ENCODE measurements at regions not wholly inside any gene's neighbourhood (a gene's known extent, or its start where the extent isn't known, plus 50 kb on each side); places are given as distances from the start of the nearest gene placed in this dataset.

DNA sequence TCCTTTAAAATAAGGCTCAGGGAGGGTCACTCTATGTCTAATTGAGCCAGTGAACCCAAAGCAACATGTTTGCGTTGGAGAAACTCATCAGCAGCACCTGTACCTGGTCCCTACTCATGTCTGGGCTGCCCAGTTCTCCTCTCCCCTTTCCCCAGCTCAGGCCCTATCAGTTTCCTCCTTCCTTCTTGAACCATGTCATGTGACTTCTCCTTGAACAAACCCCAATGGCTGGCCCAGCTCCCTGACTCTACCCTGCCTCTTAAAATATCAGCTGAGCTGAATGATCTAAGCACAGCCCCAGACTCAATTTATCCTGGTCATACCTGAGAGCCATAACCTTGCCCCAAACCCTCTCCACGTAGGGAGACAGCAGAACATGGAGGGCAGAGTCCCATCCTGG, 290.9 kb downstream of the LPIN1 start:
- no peaks in the 10 kb centered on the region for H3K9me3 ChIP-seq
- DNase-seq (ENCODE audit: low spot score in 2 of 2) = no peak

DNA sequence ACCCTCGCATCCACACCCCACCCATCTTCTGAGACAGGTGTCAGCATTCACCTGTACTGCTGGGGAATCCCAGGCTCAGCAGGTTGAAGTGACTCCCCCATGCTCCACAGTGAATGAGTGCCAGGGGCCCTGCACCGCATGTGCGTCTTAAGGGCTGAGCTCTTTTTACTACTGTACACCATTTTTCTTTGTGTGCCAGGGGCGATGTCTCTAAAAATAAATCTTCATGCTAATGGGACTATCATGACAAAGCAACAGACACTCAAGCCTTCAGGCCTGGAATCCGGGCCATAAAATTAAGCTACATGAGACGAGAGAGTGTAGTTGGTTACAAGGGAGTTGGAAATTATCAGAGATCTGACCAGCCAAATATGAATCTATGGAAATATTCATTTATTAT, 294.8 kb downstream of the LPIN1 start:
- H3K27me3 ChIP-seq (ENCODE audit: low read depth) = no peaks in the 10 kb centered on the region
- no peaks in the 10 kb centered on the region for H3K4me1 ChIP-seq
- DNase-seq (ENCODE audit: low spot score in 2 of 2) = no peak

More for the DNA sequence above, 290.9 kb downstream of the LPIN1 start:
- Histone ChIP-seq H3K36me3 (replicated peaks) (no peaks in the 10 kb centered on the region), H3K4me1 (no peaks in the 10 kb centered on the region), H3K4me3 (no peak overlapping the region), H3K27me3 (ENCODE audit: low read depth) (no peaks in the 10 kb centered on the region)
- in situ Hi-C loops (cut with MboI; ENCODE audit: low sequenced_read_pairs) = no loop called here

DNA sequence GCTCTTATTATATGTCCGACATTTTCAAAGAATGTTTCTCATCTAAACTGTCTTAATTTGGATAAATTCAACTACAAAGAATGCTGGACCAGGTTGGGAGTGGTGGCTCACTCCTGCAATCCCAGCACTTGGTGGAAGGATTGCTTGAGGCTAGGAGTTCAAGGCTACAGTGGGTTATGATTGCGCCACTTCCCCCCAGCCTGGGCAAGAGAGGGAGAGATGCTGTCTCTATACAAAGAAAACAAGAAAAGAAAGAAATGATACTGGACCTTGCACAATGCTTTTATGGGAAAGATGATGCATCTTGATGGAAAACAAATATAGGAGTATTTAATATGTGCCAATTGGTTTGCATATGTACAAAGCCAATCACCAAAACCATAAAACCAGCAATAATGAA, 296.7 kb downstream of the LPIN1 start:
- H3K9me3 ChIP-seq = no peaks in the 10 kb centered on the region
- H3K27me3 ChIP-seq (ENCODE audit: low read depth) = no peaks in the 10 kb centered on the region
- no peaks in the 10 kb centered on the region for H3K36me3 ChIP-seq (replicated peaks)
- no peak overlapping the region for H3K4me3 ChIP-seq
- in situ Hi-C loops (cut with MboI; ENCODE audit: low sequenced_read_pairs) = no loop called here
- no peaks in the 10 kb centered on the region for H3K4me1 ChIP-seq
- no peak for DNase-seq (ENCODE audit: low spot score in 2 of 2)

More for the DNA sequence above, 294.8 kb downstream of the LPIN1 start:
- no peak overlapping the region for H3K4me3 ChIP-seq
- in situ Hi-C loops (cut with MboI; ENCODE audit: low sequenced_read_pairs) = no loop called here
- no peaks in the 10 kb centered on the region for H3K36me3 ChIP-seq (replicated peaks)
- no peaks in the 10 kb centered on the region for H3K9me3 ChIP-seq

DNA sequence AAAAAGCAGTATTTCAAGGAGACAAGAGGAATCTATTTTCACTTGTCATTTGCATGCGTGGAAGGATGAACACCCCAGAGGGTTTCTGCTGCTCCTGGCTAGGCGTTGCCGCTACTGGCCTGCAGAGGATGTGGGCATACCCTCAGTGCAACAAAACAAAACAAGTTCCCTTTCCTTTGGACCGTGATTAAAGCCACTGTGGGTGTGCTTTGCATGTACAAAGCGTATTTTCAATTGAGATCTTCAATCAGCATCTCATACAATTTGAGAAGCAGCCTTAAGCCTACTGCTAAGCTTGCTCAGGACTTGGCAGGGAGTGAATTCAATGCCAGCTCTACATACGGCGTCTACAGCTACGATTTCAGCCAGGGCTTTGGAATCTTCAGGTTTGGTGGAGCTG, 298.4 kb downstream of the LPIN1 start:
- no peaks in the 10 kb centered on the region for H3K27me3 ChIP-seq (ENCODE audit: low read depth)
- H3K36me3 ChIP-seq (replicated peaks) = no peaks in the 10 kb centered on the region
- DNase-seq (ENCODE audit: low spot score in 2 of 2) = no peak
- in situ Hi-C loops (cut with MboI; ENCODE audit: low sequenced_read_pairs) = no loop called here
- no peak overlapping the region for H3K4me3 ChIP-seq
- H3K9me3 ChIP-seq = no peaks in the 10 kb centered on the region
- H3K4me1 ChIP-seq = no peaks in the 10 kb centered on the region

DNA sequence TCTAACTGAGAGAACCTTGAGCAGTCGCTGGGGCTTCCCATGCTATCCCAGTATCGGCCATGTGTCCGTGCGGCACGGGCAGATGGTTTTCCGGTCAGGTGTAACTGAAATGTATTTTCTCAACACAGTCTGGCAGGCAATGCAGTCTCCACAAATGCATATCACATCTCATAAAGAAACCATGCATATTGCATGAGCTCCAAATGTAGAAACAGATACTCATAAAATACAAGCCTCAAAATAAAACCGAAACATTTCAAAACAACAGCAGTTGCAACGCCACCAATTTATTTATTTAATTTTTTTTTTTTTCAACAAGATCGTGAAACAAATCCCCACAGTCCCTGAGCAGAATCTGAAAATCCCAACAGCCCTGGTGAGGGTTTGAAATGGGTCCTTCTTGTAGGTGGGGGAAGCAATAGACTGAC, 299.4 kb downstream of the LPIN1 start:
- Histone ChIP-seq H3K27me3 (ENCODE audit: low read depth) (no peaks in the 10 kb centered on the region), H3K4me1 (no peaks in the 10 kb centered on the region), H3K36me3 (replicated peaks) (no peaks in the 10 kb centered on the region), H3K9me3 (no peaks in the 10 kb centered on the region), H3K4me3 (no peak overlapping the region)
- in situ Hi-C loops (cut with MboI; ENCODE audit: low sequenced_read_pairs) = no loop called here
- DNase-seq (ENCODE audit: low spot score in 2 of 2) = no peak

DNA sequence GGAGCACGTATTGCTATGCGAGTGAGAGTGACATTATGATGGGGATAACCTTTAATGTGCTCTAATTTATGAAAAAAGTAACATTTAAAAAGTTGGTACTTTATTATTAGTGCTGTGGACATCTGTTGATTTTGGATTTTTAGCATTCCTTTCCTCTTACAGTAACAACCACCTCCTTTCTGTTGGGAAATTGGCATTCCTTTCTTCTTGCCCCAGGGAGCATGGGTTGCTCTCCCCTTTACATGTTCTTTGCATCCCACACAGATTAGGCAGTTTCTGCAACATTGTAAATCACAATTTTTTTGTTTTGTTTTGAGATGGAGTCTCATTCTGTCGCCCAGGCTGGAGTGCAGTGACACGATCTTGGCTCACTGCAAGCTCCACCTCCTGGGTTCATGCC, 300.2 kb downstream of the LPIN1 start:
- no peaks in the 10 kb centered on the region for H3K9me3 ChIP-seq
- in situ Hi-C loops (cut with MboI; ENCODE audit: low sequenced_read_pairs) = no loop called here
- no peak for DNase-seq (ENCODE audit: low spot score in 2 of 2)
- no peaks in the 10 kb centered on the region for H3K36me3 ChIP-seq (replicated peaks)
- H3K27me3 ChIP-seq (ENCODE audit: low read depth) = no peaks in the 10 kb centered on the region
- H3K4me3 ChIP-seq = no peak overlapping the region
- H3K4me1 ChIP-seq = no peaks in the 10 kb centered on the region

DNA sequence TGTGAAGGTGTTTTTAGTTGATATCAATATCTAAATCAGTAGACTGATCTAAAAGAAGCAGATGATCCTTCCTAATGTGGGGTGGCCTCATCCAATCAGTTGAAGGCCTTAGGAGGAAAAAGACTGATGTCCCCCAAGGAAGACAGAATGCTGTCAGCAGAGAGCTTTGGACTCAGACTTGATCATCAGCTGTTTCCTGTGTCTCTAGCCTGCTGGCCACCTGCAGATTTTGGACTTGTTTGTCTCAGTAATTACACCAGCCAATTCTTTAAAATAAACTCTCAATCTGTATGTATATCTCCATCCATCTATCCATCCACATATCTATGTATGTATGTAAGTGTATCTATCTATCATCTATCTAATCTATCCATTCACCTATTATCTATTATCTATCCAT, 301.3 kb downstream of the LPIN1 start:
- DNase-seq (ENCODE audit: low spot score in 2 of 2) = no peak
- Histone ChIP-seq H3K27me3 (ENCODE audit: low read depth) (no peaks in the 10 kb centered on the region), H3K36me3 (replicated peaks) (no peaks in the 10 kb centered on the region), H3K9me3 (no peaks in the 10 kb centered on the region), H3K4me3 (no peak overlapping the region), H3K4me1 (no peaks in the 10 kb centered on the region)
- in situ Hi-C loops (cut with MboI; ENCODE audit: low sequenced_read_pairs) = no loop called here

DNA sequence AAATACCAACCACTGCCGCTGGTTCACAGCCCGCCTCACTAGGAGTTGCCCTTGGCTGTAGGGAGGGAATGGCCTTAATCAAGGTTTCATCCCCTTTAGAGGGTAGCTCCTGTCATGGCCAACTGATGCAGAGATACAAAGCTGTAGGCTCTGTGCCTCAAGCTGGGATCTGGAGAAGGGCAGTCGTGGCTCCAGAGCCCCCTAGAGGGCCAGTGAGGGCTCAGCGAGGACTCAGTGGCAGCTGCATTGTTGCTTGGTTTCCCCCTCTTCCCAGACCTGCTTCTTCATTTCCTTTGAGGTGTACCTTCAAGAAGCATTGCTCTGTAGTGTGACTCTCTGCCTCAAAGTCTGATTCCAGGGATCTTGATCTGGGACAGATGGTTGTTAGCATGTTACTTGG, 302.1 kb downstream of the LPIN1 start:
- peak in 1 of 2 experiments; percentile 33 for DNase-seq (ENCODE audit: low spot score in 2 of 2)
- Histone ChIP-seq H3K27me3 (ENCODE audit: low read depth) (peaks cover 3% of the 10 kb centered on the region), H3K36me3 (replicated peaks) (no peaks in the 10 kb centered on the region), H3K4me1 (no peaks in the 10 kb centered on the region), H3K9me3 (no peaks in the 10 kb centered on the region), H3K4me3 (no peak overlapping the region)
- in situ Hi-C loops (cut with MboI; ENCODE audit: low sequenced_read_pairs) = no loop called here

DNA sequence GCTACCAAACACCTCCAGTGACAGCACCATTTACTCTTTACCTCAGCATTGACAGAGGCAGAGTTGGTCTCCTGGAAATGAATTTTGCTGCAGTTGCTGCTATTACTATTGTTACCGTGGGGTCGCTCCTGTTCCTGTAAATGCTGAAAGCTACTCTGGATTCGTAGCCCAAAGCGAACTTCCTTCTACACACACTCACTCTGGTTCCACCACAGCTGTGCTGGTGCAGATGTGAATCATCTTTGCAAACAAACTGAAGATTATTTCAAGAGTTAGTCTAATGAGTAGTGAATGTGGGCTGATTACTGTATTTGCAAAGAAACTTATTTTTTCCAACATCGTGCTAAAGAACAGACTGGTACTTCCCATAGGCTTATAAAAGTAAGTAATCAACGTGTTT, 304.0 kb downstream of the LPIN1 start:
- H3K36me3 ChIP-seq (replicated peaks) = no peaks in the 10 kb centered on the region
- no peaks in the 10 kb centered on the region for H3K9me3 ChIP-seq
- H3K4me3 ChIP-seq = no peak overlapping the region
- no peaks in the 10 kb centered on the region for H3K4me1 ChIP-seq
- in situ Hi-C loops (cut with MboI; ENCODE audit: low sequenced_read_pairs) = no loop called here
- H3K27me3 ChIP-seq (ENCODE audit: low read depth) = peaks cover 11% of the 10 kb centered on the region
- no peak for DNase-seq (ENCODE audit: low spot score in 2 of 2)

DNA sequence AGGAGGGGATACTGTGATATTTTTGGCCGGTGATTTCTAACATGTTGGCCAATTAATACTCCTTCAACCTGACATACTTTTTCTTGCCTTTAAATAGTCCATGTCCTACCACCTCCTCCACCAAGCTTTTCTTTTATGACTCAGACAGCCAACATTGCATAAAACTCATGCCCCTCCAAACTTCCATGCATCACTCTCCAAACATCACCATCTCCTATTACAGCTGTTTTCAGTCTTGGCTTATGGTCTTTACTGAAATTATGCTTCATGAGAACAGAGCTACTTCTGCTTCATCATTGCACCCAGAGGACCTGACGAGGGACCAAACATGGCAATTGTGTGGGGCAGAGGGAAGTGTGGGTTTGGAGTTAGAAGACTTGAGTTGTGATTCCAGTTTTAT, 305.4 kb downstream of the LPIN1 start:
- Histone ChIP-seq H3K4me1 (no peaks in the 10 kb centered on the region), H3K9me3 (no peaks in the 10 kb centered on the region), H3K4me3 (no peak overlapping the region), H3K27me3 (ENCODE audit: low read depth) (peaks cover 11% of the 10 kb centered on the region), H3K36me3 (replicated peaks) (no peaks in the 10 kb centered on the region)
- DNase-seq (ENCODE audit: low spot score in 2 of 2) = no peak
- in situ Hi-C loops (cut with MboI; ENCODE audit: low sequenced_read_pairs) = no loop called here

DNA sequence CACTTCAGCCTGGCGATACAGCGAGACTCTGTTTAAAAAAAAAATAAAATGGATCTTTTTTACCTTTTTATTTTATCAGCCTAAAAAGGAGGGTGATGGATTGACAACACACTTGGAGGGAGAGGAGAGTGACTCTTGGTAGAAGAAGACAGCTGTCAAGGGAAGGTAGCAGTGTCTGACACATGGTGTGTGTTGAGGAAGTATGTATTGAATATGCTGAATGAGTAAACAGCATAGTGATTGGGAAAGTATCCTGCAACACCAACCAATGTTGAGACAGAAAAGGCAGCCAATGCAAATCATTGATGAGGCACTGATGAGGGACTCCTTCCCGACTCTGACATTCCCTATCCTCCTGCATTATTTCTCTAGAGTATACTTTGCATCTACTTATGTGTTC, 306.4 kb downstream of the LPIN1 start:
- no peaks in the 10 kb centered on the region for H3K36me3 ChIP-seq (replicated peaks)
- in situ Hi-C loops (cut with MboI; ENCODE audit: low sequenced_read_pairs) = no loop called here
- no peaks in the 10 kb centered on the region for H3K4me1 ChIP-seq
- DNase-seq (ENCODE audit: low spot score in 2 of 2) = no peak
- H3K27me3 ChIP-seq (ENCODE audit: low read depth) = peaks cover 11% of the 10 kb centered on the region
- H3K9me3 ChIP-seq = no peaks in the 10 kb centered on the region
- H3K4me3 ChIP-seq = no peak overlapping the region

DNA sequence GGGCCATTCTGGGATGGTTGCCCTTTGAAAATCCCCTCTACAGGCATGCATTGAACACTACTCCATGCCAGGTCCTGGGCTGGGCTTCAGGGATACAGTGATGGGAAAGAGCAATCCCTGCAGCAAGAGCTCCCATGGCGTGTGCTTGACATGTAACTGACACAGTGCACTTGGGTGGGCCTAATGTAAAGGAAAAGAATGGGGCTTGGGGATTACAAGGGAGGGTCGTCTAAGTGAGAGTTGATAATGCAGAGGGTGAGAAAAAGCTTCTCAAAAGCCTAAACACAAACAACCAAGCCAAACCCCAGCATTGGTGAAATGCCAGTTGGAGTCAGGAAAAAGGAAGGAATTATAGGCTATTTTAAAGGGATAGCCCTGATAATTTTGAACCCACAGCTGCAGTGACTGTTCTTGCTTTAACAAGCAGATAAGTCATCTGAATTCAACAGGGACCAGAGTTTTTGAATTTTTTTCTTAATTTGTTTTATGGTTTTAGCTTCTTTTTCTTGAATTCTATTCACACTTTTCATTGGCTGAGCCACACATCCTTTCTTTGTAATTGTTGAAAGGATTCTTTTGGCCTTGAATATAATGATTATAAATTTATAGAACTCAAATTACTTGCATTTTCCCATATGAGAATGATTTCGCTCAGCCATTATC, 308.7 kb downstream of the LPIN1 start:
- Histone ChIP-seq H3K4me3 (no peak overlapping the region), H3K9me3 (no peaks in the 10 kb centered on the region), H3K36me3 (replicated peaks) (no peaks in the 10 kb centered on the region), H3K4me1 (no peaks in the 10 kb centered on the region), H3K27me3 (ENCODE audit: low read depth) (peaks cover 11% of the 10 kb centered on the region)
- in situ Hi-C loops (cut with MboI; ENCODE audit: low sequenced_read_pairs) = no loop called here
- no peak for DNase-seq (ENCODE audit: low spot score in 2 of 2)

DNA sequence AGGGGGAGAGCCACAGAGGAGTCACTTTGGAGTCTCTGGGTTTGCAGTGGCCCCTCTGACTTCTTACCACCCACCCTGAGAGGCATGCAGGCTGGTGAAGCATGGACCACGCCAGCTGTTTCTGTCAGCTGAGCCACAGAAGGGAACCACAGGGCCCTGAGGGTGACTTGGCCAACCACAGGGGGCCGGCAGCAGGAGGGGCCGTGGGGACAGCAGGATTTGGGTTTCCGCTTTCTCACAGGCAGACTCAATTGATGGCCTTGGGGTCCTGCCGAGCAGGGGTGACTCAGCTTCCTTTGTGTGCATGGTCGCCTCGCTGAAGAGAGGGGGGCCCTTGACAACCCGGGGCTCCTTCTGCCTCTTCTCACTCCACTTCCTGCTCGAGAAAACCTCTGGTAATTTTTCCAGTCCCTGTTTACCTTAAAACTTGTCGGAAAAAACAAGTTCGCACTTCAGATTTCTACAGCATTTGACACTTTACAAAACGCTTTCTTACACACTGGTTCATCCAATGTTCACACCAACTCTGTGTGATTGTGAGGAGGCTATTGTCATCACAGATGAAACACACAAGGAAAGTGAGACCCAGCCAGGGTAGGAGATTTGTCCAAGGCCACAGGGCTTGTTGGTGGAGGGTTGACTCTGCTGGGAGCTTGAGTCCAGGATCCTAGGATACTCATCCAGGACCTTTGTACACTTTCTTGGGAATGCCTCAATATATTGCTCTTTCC, 311.2 kb downstream of the LPIN1 start:
- in situ Hi-C loops (cut with MboI; ENCODE audit: low sequenced_read_pairs) = no loop called here
- H3K27me3 ChIP-seq (ENCODE audit: low read depth) = peaks cover 11% of the 10 kb centered on the region
- DNase-seq (ENCODE audit: low spot score in 2 of 2) = no peak
- H3K4me3 ChIP-seq = no peak overlapping the region
- no peaks in the 10 kb centered on the region for H3K9me3 ChIP-seq
- H3K4me1 ChIP-seq = no peaks in the 10 kb centered on the region
- no peaks in the 10 kb centered on the region for H3K36me3 ChIP-seq (replicated peaks)

DNA sequence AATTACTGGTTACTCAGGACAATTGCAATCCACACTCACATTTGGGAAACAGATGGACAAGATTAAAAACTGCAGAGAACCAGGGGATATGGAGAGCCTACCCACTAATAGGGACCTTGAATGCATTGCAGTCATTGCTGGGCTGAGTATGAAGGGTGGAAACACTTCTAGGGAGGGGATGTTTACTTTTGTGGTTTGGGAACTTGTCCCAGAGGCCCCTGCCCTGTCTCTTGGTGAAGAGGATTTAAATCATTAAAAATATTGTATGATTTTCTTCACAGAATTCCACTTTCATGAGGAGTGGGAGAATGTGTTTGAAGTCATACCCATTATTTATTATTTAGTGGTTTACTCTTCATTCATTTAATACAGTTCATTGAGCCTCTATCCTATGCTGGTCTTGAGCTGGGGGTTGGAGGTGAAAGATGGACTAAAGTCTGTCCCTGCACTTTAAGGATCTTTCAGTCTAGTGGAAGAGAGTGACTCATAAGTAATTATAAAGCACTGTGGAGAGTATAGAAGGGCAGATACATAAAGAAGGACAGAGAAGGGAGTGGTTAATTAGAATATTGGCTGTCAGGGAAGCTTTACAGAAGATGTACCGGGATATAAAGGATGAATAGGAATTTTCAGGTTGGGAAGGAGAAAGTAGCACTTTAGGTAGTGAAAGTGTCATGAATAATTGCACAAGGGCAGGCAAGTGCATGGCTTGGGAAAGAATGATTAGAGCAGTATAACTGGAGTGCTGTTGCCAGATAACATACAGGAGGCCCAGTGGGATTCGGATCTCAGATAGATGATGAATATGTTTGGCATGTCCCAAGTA, 313.4 kb downstream of the LPIN1 start:
- Histone ChIP-seq H3K36me3 (replicated peaks) (no peaks in the 10 kb centered on the region), H3K9me3 (no peaks in the 10 kb centered on the region), H3K4me1 (no peaks in the 10 kb centered on the region), H3K27me3 (ENCODE audit: low read depth) (peaks cover under 1% of the 10 kb centered on the region; the same call in 1 of the 2 replicates), H3K4me3 (no peak overlapping the region)
- no peak for DNase-seq (ENCODE audit: low spot score in 2 of 2)
- in situ Hi-C loops (cut with MboI; ENCODE audit: low sequenced_read_pairs) = no loop called here

Measured in HAP-1 (cell line).